Activated B cell treated with CpG ODN at 0.5 μM for 24 hours (primary cell): ENCODE measurements at regions not wholly inside any gene's neighbourhood (a gene's known extent, or its start where the extent isn't known, plus 50 kb on each side); places are given as distances from the start of the nearest gene placed in this dataset.
"Not testable (repeated sequence)": the region's sequence is repeated elsewhere in the genome, so short reads cannot be mapped to it uniquely, and the experiment has no call there.

Source experiments
- ATAC-seq: fragments of 200-7000 bp; cut with Tn5 transposase; one replicate; pipeline ENCODE4 v1.10.0; 2021; ENCODE audit warnings: low read depth, mild to moderate bottlenecking, moderate library complexity
- CTCF ChIA-PET: fragments of 350-600 bp; sonication (Branson Sonifier 250); formaldehyde crosslinking; loops from one replicate; lab custom pipeline; 2021; ENCODE audit warnings: antibody characterized with exemption; lab: Charles Lee
- POLR2A ChIA-PET: fragments of 350-600 bp; sonication (Branson Sonifier 250); formaldehyde crosslinking; loops from one replicate; lab custom pipeline; 2021; ENCODE audit warnings: antibody characterized with exemption; lab: Charles Lee
- DNase-seq: peaks from one replicate; pipeline ENCODE4 v3.0.0; 2022
- H3K27ac Mint-ChIP-seq: one replicate; pipeline ENCODE4 v1.8.0; 2020; ENCODE audit warnings: mixed read lengths
- H3K27me3 Mint-ChIP-seq: one replicate; pipeline ENCODE4 v1.8.0; 2021; ENCODE audit warnings: mixed read lengths
- H3K36me3 Mint-ChIP-seq: one replicate; pipeline ENCODE4 v1.8.0; 2021; ENCODE audit warnings: low read depth, mixed read lengths
- H3K4me1 Mint-ChIP-seq: one replicate; pipeline ENCODE4 v1.8.0; 2021; ENCODE audit warnings: mixed read lengths
- H3K4me3 Mint-ChIP-seq: one replicate; pipeline ENCODE4 v1.8.0; 2020; ENCODE audit warnings: mild to moderate bottlenecking, mixed read lengths
- H3K9me3 Mint-ChIP-seq: one replicate; pipeline ENCODE4 v1.8.0; 2020; ENCODE audit warnings: mixed read lengths
- CTCF ChIP-seq: fragments of 200-600 bp; IDR thresholded peaks from one replicate; pipeline ENCODE4 v1.8.0; 2022; ENCODE audit warnings: antibody characterized with exemption, mild to moderate bottlenecking
- intact Hi-C: fragments of 100-400 bp; cut with micrococcal nuclease; formaldehyde crosslinking; loops from one replicate; pipeline ENCODE4 v1.15.1; 2024

GRCh38 chr16:85201574-85201973 is 89.3 kb upstream of the CIBAR2 start:
- Mint-ChIP-seq H3K4me3 (no peak overlapping the region), H3K27me3 (peaks cover 7% of the 10 kb centered on the region), H3K4me1 (no peaks in the 10 kb centered on the region), H3K27ac (no peak overlapping the region), H3K36me3 (no peaks in the 10 kb centered on the region), H3K9me3 (no peaks in the 10 kb centered on the region)
- ChIA-PET CTCF (no interaction called here), POLR2A (no interaction called here)
- DNase-seq (no peak), ATAC-seq (no peak)
- TF ChIP-seq CTCF: no peak
- intact Hi-C loops: no loop called here

DNA sequence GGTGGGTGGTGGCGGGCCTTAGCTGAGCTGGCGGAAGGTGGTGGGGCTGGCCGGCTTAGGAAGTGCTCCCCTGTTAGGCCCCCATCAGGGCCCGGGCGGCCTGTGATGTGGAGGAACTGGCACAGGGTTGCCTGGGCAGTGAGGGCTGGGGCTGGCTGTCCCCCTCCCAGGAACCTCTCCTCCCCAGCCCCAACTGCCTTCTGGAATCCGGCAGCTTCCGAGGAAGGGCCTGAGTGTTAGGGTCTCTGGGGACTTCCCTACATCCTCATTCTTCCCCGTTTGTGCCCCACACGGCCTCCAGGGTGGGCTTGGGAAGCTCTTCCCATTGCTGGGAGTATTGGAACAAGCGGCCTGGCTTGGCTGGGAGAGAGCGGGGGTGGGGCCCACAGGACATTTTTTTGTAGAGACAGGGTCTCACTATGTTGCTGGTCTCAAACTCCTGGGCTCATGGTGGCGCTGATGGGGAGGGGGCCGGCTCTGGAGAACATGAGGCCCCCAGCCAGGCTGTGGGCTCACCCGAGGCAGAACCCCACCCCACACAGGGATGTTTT is 89.9 kb upstream of the CIBAR2 start:
- H3K9me3 Mint-ChIP-seq: no peaks in the 10 kb centered on the region
- no peaks in the 10 kb centered on the region for H3K36me3 Mint-ChIP-seq
- ChIA-PET POLR2A (no interaction called here), CTCF (no interaction called here)
- DNase-seq: no peak
- intact Hi-C loops: no loop called here
- H3K4me3 Mint-ChIP-seq: no peak overlapping the region
- H3K27ac Mint-ChIP-seq: no peak overlapping the region
- TF ChIP-seq CTCF: no peak
- ATAC-seq: no peak
- peaks cover 5% of the 10 kb centered on the region for H3K27me3 Mint-ChIP-seq
- H3K4me1 Mint-ChIP-seq: no peaks in the 10 kb centered on the region

- ChIA-PET CTCF (no interaction called here), POLR2A (no interaction called here)
- no peak for ATAC-seq
- Mint-ChIP-seq H3K27ac (no peak overlapping the region), H3K4me1 (no peaks in the 10 kb centered on the region), H3K27me3 (peaks cover 5% of the 10 kb centered on the region), H3K4me3 (no peak overlapping the region), H3K9me3 (no peaks in the 10 kb centered on the region), H3K36me3 (no peaks in the 10 kb centered on the region)
- intact Hi-C loops: no loop called here
- no peak for DNase-seq
- TF ChIP-seq CTCF: no peak
These were observed 90.6 kb upstream of the CIBAR2 start for GRCh38 chr16:85202631-85203461.

DNA sequence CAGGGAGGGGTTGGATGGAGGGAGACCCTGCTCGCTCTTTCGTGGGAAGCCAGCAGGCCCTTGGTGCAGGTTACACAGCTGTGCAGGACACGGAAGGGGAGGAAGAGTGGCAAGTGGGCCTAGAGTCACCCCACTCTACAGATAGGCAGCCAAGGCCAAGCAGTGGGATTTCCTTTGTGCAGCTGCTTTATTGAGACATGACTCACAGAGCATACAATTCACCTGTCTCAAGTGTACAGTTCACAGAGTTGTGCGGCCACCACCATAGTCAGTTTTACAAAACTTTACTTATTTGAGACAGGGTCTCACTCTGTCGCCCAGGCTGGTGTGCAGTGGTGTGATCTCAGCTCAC is 91.2 kb upstream of the CIBAR2 start:
- DNase-seq: no peak
- POLR2A ChIA-PET: no interaction called here
- H3K9me3 Mint-ChIP-seq: no peaks in the 10 kb centered on the region
- peaks cover 5% of the 10 kb centered on the region for H3K27me3 Mint-ChIP-seq
- CTCF ChIA-PET: no interaction called here
- intact Hi-C loops: no loop called here
- no peak overlapping the region for H3K27ac Mint-ChIP-seq
- H3K4me1 Mint-ChIP-seq: no peaks in the 10 kb centered on the region
- H3K36me3 Mint-ChIP-seq: no peaks in the 10 kb centered on the region
- TF ChIP-seq CTCF: no peak
- ATAC-seq: no peak
- H3K4me3 Mint-ChIP-seq: no peak overlapping the region

DNA sequence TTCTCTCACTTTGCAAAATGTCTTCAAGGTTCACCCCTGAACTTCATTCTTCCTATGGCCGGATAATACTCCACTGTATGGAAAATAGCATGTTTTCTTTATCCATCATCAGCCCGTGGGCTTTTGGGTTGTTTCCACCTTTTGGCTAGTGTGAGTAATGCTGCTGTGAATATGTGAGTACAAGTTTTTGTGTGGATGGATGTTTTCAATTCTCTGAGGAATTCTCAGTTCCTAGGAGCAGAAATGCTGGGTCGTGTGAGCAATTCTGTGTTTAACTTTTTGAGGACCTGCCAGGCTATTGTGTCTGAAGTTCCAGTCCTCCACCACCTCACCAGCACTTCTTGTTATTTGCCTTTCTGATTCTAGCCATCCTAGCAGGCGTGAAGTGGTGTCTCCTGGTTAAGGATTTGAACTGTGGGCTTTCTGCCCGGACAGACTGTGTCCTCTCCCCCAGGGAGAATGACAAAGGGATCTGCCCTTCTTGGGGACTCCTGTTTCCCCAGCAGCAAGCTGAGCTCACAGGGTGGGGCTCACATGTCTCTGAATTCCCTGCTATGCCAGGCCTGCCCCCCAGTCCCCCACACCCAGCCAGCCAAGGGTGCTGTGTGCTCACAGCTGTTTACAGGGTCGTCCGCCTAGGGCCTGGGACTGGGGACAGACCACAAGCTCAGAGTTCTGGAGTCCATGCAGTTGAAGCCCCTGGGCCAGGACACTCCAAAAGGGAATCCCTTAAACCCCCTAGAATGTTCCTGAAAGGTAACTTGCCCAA is 92.2 kb upstream of the CIBAR2 start:
- H3K27me3 Mint-ChIP-seq: peaks cover 5% of the 10 kb centered on the region
- no peak overlapping the region for H3K4me3 Mint-ChIP-seq

DNA sequence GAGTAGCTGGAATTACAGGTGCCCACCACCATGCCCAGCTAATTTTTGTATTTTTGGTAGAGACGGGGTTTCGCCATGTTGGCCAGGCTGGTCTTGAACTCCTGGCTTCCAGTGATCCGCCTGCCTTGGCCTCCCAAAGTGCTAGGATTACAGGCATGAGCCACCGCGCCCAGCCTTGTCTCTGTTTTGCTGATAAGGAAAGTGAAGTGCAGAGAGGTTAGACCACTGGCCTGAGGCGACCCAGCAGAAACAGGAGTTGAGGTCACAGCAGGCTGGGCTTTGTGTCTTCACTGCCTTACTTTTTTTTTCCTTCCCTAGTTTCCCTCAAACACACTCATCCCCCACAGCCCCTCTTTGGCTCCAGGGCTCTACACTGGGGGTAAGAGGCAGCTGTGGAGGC is 93.0 kb upstream of the CIBAR2 start:
- H3K9me3 Mint-ChIP-seq, H3K27ac Mint-ChIP-seq, ATAC-seq, H3K36me3 Mint-ChIP-seq, intact Hi-C loops, H3K4me1 Mint-ChIP-seq, DNase-seq, POLR2A ChIA-PET, CTCF ChIA-PET, H3K4me3 Mint-ChIP-seq, H3K27me3 Mint-ChIP-seq: not testable (repeated sequence)

More for the DNA sequence above, 92.2 kb upstream of the CIBAR2 start:
- H3K4me1 Mint-ChIP-seq: no peaks in the 10 kb centered on the region
- no peak for TF ChIP-seq CTCF
- intact Hi-C loops: no loop called here
- H3K9me3 Mint-ChIP-seq: peaks cover 2% of the 10 kb centered on the region
- ATAC-seq (no peak), DNase-seq (no peak)
- no peak overlapping the region for H3K27ac Mint-ChIP-seq
- ChIA-PET POLR2A (no interaction called here), CTCF (no interaction called here)
- H3K36me3 Mint-ChIP-seq: no peaks in the 10 kb centered on the region
